ENCODE measurements at regions not wholly inside any gene's neighbourhood (a gene's known extent, or its start where the extent isn't known, plus 50 kb on each side); places are given as distances from the start of the nearest gene placed in this dataset.

GRCh38 chr13:34430294-34430693, 511.8 kb upstream of the NBEA start:
- DNase-seq (ENCODE audit: extremely low read depth in 1 of 2, low read depth in 1 of 2): no peak

GRCh38 chr13:34431827-34432581, 510.1 kb upstream of the NBEA start:
- no peak for DNase-seq (ENCODE audit: extremely low read depth in 1 of 2, low read depth in 1 of 2)

- DNase-seq (ENCODE audit: extremely low read depth in 1 of 2, low read depth in 1 of 2): no peak
Observed at GRCh38 chr13:34435338-34435737, 506.7 kb upstream of the NBEA start.

- no peak for DNase-seq (ENCODE audit: extremely low read depth in 1 of 2, low read depth in 1 of 2)
Observed at GRCh38 chr13:34437873-34438272, 504.2 kb upstream of the NBEA start.

GRCh38 chr13:34452831-34453230, 489.2 kb upstream of the NBEA start:
- DNase-seq (ENCODE audit: extremely low read depth in 1 of 2, low read depth in 1 of 2): no peak

- no peak for DNase-seq (ENCODE audit: extremely low read depth in 1 of 2, low read depth in 1 of 2)
Observed at GRCh38 chr13:34458756-34459715, 483.0 kb upstream of the NBEA start.

GRCh38 chr13:34459856-34460255, 482.2 kb upstream of the NBEA start:
- no peak for DNase-seq (ENCODE audit: extremely low read depth in 1 of 2, low read depth in 1 of 2)

GRCh38 chr13:34462843-34463242, 479.2 kb upstream of the NBEA start:
- DNase-seq (ENCODE audit: extremely low read depth in 1 of 2, low read depth in 1 of 2): no peak

- no peak for DNase-seq (ENCODE audit: extremely low read depth in 1 of 2, low read depth in 1 of 2)
Observed at GRCh38 chr13:34464011-34464410, 478.1 kb upstream of the NBEA start.

- no peak for DNase-seq (ENCODE audit: extremely low read depth in 1 of 2, low read depth in 1 of 2)
Observed at GRCh38 chr13:34465423-34465922, 476.6 kb upstream of the NBEA start.

- DNase-seq (ENCODE audit: extremely low read depth in 1 of 2, low read depth in 1 of 2): no peak
Observed at GRCh38 chr13:34466301-34466700, 475.8 kb upstream of the NBEA start.

- DNase-seq (ENCODE audit: extremely low read depth in 1 of 2, low read depth in 1 of 2): no peak
Observed at GRCh38 chr13:34467450-34468083, 474.5 kb upstream of the NBEA start.

- no peak for DNase-seq (ENCODE audit: extremely low read depth in 1 of 2, low read depth in 1 of 2)
Observed at GRCh38 chr13:34469196-34469986, 472.7 kb upstream of the NBEA start.

GRCh38 chr13:34474187-34474868, 467.7 kb upstream of the NBEA start:
- no peak for DNase-seq (ENCODE audit: extremely low read depth in 1 of 2, low read depth in 1 of 2)

- no peak for DNase-seq (ENCODE audit: extremely low read depth in 1 of 2, low read depth in 1 of 2)
Observed at GRCh38 chr13:34478376-34478775, 463.7 kb upstream of the NBEA start.

- DNase-seq (ENCODE audit: extremely low read depth in 1 of 2, low read depth in 1 of 2): no peak
Observed at GRCh38 chr13:34502011-34502410, 440.1 kb upstream of the NBEA start.

GRCh38 chr13:34502621-34503020, 439.4 kb upstream of the NBEA start:
- DNase-seq (ENCODE audit: extremely low read depth in 1 of 2, low read depth in 1 of 2): no peak

GRCh38 chr13:34506796-34507195, 435.3 kb upstream of the NBEA start:
- DNase-seq (ENCODE audit: extremely low read depth in 1 of 2, low read depth in 1 of 2): no peak

- no peak for DNase-seq (ENCODE audit: extremely low read depth in 1 of 2, low read depth in 1 of 2)
Observed at GRCh38 chr13:34507630-34508029, 434.4 kb upstream of the NBEA start.

GRCh38 chr13:34512817-34513216, 429.3 kb upstream of the NBEA start:
- DNase-seq (ENCODE audit: extremely low read depth in 1 of 2, low read depth in 1 of 2): no peak

Measured in stimulated activated CD8-positive, alpha-beta memory T cell treated with anti-CD3 and anti-CD28 coated beads, Interleukin-7, amount 100 ng/mL, for 48 hours (primary cell).